ENCODE measurements at regions not wholly inside any gene's neighbourhood (a gene's known extent, or its start where the extent isn't known, plus 50 kb on each side); places are given as distances from the start of the nearest gene placed in this dataset.
"Not testable (repeated sequence)": the region's sequence is repeated elsewhere in the genome, so short reads cannot be mapped to it uniquely, and the experiment has no call there.

GRCh38 chr1:195218428-195219212, 1389.6 kb downstream of the KCNT2 start:
- DNase-seq (no peak), ATAC-seq (no peak)
- H3K27ac Mint-ChIP-seq, result no peak overlapping the region
- no peak overlapping the region for H3K4me3 Mint-ChIP-seq
- H3K27me3 Mint-ChIP-seq, result no peaks in the 10 kb centered on the region
- H3K9me3 Mint-ChIP-seq, result peaks cover 0 to 12% (median 3%) of the 10 kb centered on the region in 9 donors
- no peaks in the 10 kb centered on the region for H3K4me1 Mint-ChIP-seq
- no peaks in the 10 kb centered on the region for H3K36me3 Mint-ChIP-seq
- POLR2A ChIA-PET, result no interaction called here

- ATAC-seq (no peak), DNase-seq (no peak)
- no peaks in the 10 kb centered on the region for H3K4me1 Mint-ChIP-seq
- no peak overlapping the region for H3K27ac Mint-ChIP-seq
- POLR2A ChIA-PET, result no interaction called here
- H3K27me3 Mint-ChIP-seq, result no peaks in the 10 kb centered on the region
- H3K9me3 Mint-ChIP-seq, result peaks cover 0 to 12% (median 0%) of the 10 kb centered on the region in 9 donors
- H3K4me3 Mint-ChIP-seq, result no peak overlapping the region
- H3K36me3 Mint-ChIP-seq, result no peaks in the 10 kb centered on the region
Observed at GRCh38 chr1:195202241-195202640, 1406.0 kb downstream of the KCNT2 start.

GRCh38 chr1:195200772-195201171, 1407.5 kb downstream of the KCNT2 start:
- Mint-ChIP-seq H3K27me3 (no peaks in the 10 kb centered on the region), H3K4me1 (no peaks in the 10 kb centered on the region), H3K9me3 (peaks cover 0 to 9% (median 0%) of the 10 kb centered on the region in 9 donors), H3K36me3 (no peaks in the 10 kb centered on the region), H3K27ac (no peak overlapping the region), H3K4me3 (no peak overlapping the region)
- POLR2A ChIA-PET, result no interaction called here
- no peak for DNase-seq
- ATAC-seq, result no peak

- Mint-ChIP-seq H3K4me1 (no peaks in the 10 kb centered on the region), H3K27ac (no peak overlapping the region), H3K4me3 (no peak overlapping the region), H3K36me3 (no peaks in the 10 kb centered on the region), H3K9me3 (peaks cover 0 to 3% (median 0%) of the 10 kb centered on the region in 9 donors), H3K27me3 (no peaks in the 10 kb centered on the region)
- ATAC-seq, result no peak
- DNase-seq, result no peak
- POLR2A ChIA-PET, result no interaction called here
Observed at GRCh38 chr1:195197116-195197515, 1411.1 kb downstream of the KCNT2 start.

- Mint-ChIP-seq H3K36me3 (no peaks in the 10 kb centered on the region), H3K4me3 (peak overlapping the region in 3 of 10 donors; percentile 50 to 54 (median 53)), H3K9me3 (peaks cover 0 to 3% (median 0%) of the 10 kb centered on the region in 9 donors), H3K27ac (peak overlapping the region in 1 of 10 donors; percentile 53), H3K4me1 (no peaks in the 10 kb centered on the region), H3K27me3 (no peaks in the 10 kb centered on the region)
- POLR2A ChIA-PET, result no interaction called here
- no peak for DNase-seq
- ATAC-seq, result peak in 1 of 2 donors; percentile 8
Observed at GRCh38 chr1:195195423-195196057, 1412.7 kb downstream of the KCNT2 start.

- Mint-ChIP-seq H3K27me3 (no peaks in the 10 kb centered on the region), H3K4me1 (no peaks in the 10 kb centered on the region), H3K9me3 (peaks cover 0 to 3% (median 0%) of the 10 kb centered on the region in 9 donors), H3K27ac (no peak overlapping the region), H3K4me3 (no peak overlapping the region), H3K36me3 (no peaks in the 10 kb centered on the region)
- ATAC-seq (no peak), DNase-seq (no peak)
- POLR2A ChIA-PET, result no interaction called here
Observed at GRCh38 chr1:195193134-195193533, 1415.1 kb downstream of the KCNT2 start.

GRCh38 chr1:195188821-195189220, 1419.4 kb downstream of the KCNT2 start:
- H3K27ac Mint-ChIP-seq, result no peak overlapping the region
- no peak for DNase-seq
- H3K36me3 Mint-ChIP-seq, result no peaks in the 10 kb centered on the region
- no peaks in the 10 kb centered on the region for H3K4me1 Mint-ChIP-seq
- peaks cover 0 to 3% (median 0%) of the 10 kb centered on the region in 9 donors for H3K9me3 Mint-ChIP-seq
- no peak for ATAC-seq
- POLR2A ChIA-PET, result no interaction called here
- H3K4me3 Mint-ChIP-seq, result no peak overlapping the region
- no peaks in the 10 kb centered on the region for H3K27me3 Mint-ChIP-seq

GRCh38 chr1:195186544-195186943, 1421.7 kb downstream of the KCNT2 start:
- no peak for DNase-seq
- Mint-ChIP-seq H3K36me3 (no peaks in the 10 kb centered on the region), H3K27me3 (no peaks in the 10 kb centered on the region), H3K27ac (no peak overlapping the region), H3K4me3 (no peak overlapping the region), H3K4me1 (no peaks in the 10 kb centered on the region), H3K9me3 (peaks cover 0 to 9% (median 0%) of the 10 kb centered on the region in 9 donors)
- POLR2A ChIA-PET, result no interaction called here
- no peak for ATAC-seq

GRCh38 chr1:195185736-195186135, 1422.5 kb downstream of the KCNT2 start:
- Mint-ChIP-seq H3K4me3 (no peak overlapping the region), H3K9me3 (peaks cover 0 to 9% (median 0%) of the 10 kb centered on the region in 9 donors), H3K4me1 (no peaks in the 10 kb centered on the region), H3K27ac (no peak overlapping the region), H3K27me3 (no peaks in the 10 kb centered on the region), H3K36me3 (no peaks in the 10 kb centered on the region)
- DNase-seq, result no peak
- no peak for ATAC-seq
- POLR2A ChIA-PET, result no interaction called here

GRCh38 chr1:195185321-195185720, 1422.9 kb downstream of the KCNT2 start:
- Mint-ChIP-seq H3K4me1 (no peaks in the 10 kb centered on the region), H3K27me3 (no peaks in the 10 kb centered on the region), H3K27ac (no peak overlapping the region), H3K4me3 (no peak overlapping the region), H3K9me3 (peaks cover 0 to 9% (median 0%) of the 10 kb centered on the region in 9 donors), H3K36me3 (no peaks in the 10 kb centered on the region)
- DNase-seq (no peak), ATAC-seq (no peak)
- POLR2A ChIA-PET, result no interaction called here

GRCh38 chr1:195173753-195174152, 1434.5 kb downstream of the KCNT2 start:
- H3K27ac Mint-ChIP-seq, result no peak overlapping the region
- H3K27me3 Mint-ChIP-seq, result no peaks in the 10 kb centered on the region
- H3K36me3 Mint-ChIP-seq, result no peaks in the 10 kb centered on the region
- no peak overlapping the region for H3K4me3 Mint-ChIP-seq
- H3K9me3 Mint-ChIP-seq, result peaks cover 0 to 19% (median 0%) of the 10 kb centered on the region in 9 donors
- POLR2A ChIA-PET, result no interaction called here
- ATAC-seq (no peak), DNase-seq (no peak)
- no peaks in the 10 kb centered on the region for H3K4me1 Mint-ChIP-seq

- DNase-seq, ATAC-seq, H3K27me3 Mint-ChIP-seq, H3K27ac Mint-ChIP-seq, H3K36me3 Mint-ChIP-seq, H3K4me3 Mint-ChIP-seq, H3K9me3 Mint-ChIP-seq, H3K4me1 Mint-ChIP-seq, POLR2A ChIA-PET: not testable (repeated sequence)
Observed at GRCh38 chr1:195159795-195160194, 1448.4 kb downstream of the KCNT2 start.

GRCh38 chr1:195158091-195158490, 1450.1 kb downstream of the KCNT2 start:
- POLR2A ChIA-PET, result no interaction called here
- no peaks in the 10 kb centered on the region for H3K36me3 Mint-ChIP-seq
- no peaks in the 10 kb centered on the region for H3K27me3 Mint-ChIP-seq
- no peak for DNase-seq
- no peaks in the 10 kb centered on the region for H3K4me1 Mint-ChIP-seq
- H3K4me3 Mint-ChIP-seq, result no peak overlapping the region
- peaks cover 0 to 1% (median 0%) of the 10 kb centered on the region in 9 donors for H3K9me3 Mint-ChIP-seq
- no peak for ATAC-seq
- H3K27ac Mint-ChIP-seq, result no peak overlapping the region

GRCh38 chr1:195153107-195153506, 1455.1 kb downstream of the KCNT2 start:
- H3K4me3 Mint-ChIP-seq, result no peak overlapping the region
- ATAC-seq, result no peak
- POLR2A ChIA-PET, result no interaction called here
- no peak for DNase-seq
- H3K27ac Mint-ChIP-seq, result no peak overlapping the region
- H3K9me3 Mint-ChIP-seq, result peaks cover 0 to under 1% (median 0%) of the 10 kb centered on the region in 9 donors
- no peaks in the 10 kb centered on the region for H3K4me1 Mint-ChIP-seq
- no peaks in the 10 kb centered on the region for H3K27me3 Mint-ChIP-seq
- H3K36me3 Mint-ChIP-seq, result no peaks in the 10 kb centered on the region

Measured in naive thymus-derived CD8-positive, alpha-beta T cell (primary cell).